ENCODE measurements at regions not wholly inside any gene's neighbourhood (a gene's known extent, or its start where the extent isn't known, plus 50 kb on each side); places are given as distances from the start of the nearest gene placed in this dataset.

DNA sequence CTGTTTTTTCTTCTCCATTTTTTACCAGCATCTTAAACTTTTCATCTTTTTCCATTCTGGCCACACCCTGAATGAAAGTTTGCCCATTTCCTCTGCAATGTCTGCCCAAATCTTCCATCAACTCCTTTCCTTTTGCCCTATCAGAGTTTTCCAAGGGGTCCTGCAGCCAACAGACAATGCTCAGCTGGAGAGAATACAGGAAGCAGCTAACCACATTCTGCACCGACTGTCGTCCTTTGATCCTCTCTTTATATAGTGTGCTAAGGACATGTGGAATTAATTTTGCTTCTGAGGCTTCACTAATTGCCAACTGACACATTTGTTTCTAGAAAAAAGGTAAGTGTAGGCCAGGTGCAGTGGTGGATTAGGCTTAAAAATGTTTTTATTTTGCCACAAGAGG lies 50.5 kb upstream of the DLX2 start:
- DNase-seq (ENCODE audit: low read depth in 2 of 3, low spot score in 1 of 3) = no peak

GRCh38 chr2:172153757-172154156 lies 51.1 kb upstream of the DLX2 start:
- no peak for DNase-seq (ENCODE audit: low read depth in 2 of 3, low spot score in 1 of 3)

DNA sequence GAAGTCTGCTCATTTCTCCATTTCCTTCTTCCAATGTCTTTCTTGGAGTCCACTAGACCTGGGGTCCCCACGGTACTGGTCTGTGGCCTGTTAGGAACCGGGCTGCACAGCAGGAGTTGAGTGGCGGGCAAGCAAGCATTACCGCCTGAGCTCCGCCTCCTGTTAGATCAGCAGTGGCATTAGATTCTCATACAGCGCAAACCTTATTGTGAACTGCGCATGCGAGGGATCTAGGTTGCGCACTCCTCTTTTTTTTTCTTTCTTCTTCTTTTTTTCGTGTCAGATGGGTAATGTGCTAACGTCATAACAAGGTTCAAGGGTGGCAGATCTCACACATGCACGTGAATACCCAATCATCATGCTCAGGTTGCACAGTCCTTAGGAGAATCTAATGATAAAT lies 53.1 kb upstream of the DLX2 start:
- DNase-seq (ENCODE audit: low read depth in 2 of 3, low spot score in 1 of 3) = no peak

GRCh38 chr2:172160839-172161238 lies 58.1 kb upstream of the DLX2 start:
- DNase-seq (ENCODE audit: low read depth in 2 of 3, low spot score in 1 of 3) = no peak

- DNase-seq (ENCODE audit: low read depth in 2 of 3, low spot score in 1 of 3) = no peak
Observed at GRCh38 chr2:172162225-172162733, 59.6 kb upstream of the DLX2 start.

- DNase-seq (ENCODE audit: low read depth in 2 of 3, low spot score in 1 of 3) = no peak
Observed at GRCh38 chr2:172162739-172163336, 60.1 kb upstream of the DLX2 start.

DNA sequence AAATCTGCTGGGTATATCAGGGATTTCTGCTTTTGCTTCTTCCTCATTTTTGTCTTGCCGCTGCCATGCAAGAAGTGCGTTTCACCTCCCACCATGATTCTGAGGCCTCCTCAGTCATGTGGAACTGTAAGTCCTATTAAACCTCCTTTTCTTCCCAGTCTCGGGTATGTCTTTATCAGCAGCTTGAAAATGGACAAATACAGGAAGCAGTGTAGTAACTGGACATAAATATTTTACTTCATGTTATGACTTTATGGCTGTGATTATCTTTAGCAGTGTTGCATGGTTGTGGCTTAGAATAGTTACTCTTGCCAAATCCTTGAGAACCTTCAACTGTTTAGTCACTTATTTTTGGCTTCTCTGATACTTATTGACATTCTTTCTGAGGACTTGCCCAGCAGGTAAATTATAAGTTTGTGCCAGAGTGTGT lies 66.2 kb upstream of the DLX2 start:
- no peak for DNase-seq (ENCODE audit: low read depth in 2 of 3, low spot score in 1 of 3)

GRCh38 chr2:172169611-172170010 lies 66.9 kb upstream of the DLX2 start:
- no peak for DNase-seq (ENCODE audit: low read depth in 2 of 3, low spot score in 1 of 3)

DNA sequence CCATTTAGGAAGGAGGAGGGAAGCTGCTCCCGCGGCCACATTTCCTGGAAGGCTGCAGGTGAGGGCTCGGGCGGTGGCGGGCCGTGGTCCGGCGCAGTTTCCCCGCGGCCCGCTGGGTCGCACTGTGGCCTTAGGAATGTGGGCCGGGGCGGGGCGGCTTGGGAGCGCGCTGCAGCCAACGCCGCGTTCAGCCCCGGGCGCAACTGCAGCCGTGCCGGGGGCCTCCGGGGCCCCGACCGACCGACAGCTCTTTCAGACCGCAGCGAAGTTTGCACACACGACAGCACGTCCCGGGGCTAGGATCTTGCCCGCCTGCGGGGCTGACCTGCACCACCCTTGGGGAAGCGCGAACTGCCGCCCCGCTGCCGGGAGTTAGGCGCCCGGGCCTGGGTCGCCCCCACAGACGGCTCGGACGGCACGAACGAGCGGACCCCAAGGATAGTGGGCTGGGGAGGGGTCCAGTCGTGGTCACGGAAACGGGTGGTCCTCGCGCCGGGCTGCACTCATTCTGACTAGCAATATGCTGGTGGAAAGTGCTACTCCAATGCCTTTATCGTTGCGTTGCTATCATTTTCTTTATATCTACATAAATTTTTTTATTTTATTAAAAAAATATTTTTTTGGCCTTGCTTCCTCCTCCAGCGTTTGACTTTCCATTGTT lies 69.9 kb upstream of the DLX2 start:
- peak; percentile 26 to 44 (median 35) for DNase-seq (ENCODE audit: low read depth in 2 of 3, low spot score in 1 of 3)

DNA sequence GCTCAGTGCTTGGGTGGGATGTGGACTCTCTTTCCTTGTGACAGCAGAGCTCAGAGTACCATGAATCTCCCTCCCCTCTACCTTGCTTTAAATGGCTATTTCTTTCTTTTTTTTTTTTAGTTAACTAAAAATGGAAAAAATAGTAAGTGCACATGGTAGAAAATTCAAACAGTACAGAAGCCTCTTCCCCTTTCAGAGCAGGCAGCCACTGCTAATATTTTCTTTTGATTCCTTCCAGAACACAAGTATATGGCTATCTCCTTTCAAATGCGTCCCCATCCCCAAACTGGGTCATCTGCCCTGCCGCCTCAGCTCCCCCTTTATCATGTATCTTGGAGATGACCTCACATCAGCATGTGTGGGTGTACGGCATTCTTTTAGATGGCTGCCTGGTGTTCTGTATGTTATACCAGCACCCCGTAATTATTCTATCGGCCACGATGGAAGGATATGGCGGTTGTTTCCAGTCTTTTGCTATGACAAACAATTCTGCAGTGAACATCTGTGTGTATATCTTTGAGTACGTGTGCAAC lies 70.5 kb upstream of the DLX2 start:
- no peak for DNase-seq (ENCODE audit: low read depth in 2 of 3, low spot score in 1 of 3)

DNA sequence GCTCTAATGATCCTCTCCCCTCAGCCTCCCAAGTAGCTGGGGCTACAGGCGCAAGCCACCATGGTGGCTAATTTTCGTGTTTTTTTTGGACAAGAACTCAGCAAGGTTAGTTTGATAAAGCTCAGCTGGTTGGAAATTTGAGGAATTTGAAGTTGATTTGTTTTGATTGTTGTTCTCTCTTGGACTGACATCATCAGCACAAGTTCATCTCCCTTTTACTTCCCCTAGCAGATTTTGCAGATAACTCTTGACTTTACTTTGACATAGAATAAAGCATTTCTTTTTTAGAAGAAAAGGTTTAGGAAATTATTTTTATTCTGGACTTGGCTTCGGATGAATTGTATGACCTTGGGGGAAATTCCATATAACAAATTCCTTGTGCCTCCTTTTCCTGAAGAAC lies 74.9 kb upstream of the DLX2 start:
- no peak for DNase-seq (ENCODE audit: low read depth in 2 of 3, low spot score in 1 of 3)

DNA sequence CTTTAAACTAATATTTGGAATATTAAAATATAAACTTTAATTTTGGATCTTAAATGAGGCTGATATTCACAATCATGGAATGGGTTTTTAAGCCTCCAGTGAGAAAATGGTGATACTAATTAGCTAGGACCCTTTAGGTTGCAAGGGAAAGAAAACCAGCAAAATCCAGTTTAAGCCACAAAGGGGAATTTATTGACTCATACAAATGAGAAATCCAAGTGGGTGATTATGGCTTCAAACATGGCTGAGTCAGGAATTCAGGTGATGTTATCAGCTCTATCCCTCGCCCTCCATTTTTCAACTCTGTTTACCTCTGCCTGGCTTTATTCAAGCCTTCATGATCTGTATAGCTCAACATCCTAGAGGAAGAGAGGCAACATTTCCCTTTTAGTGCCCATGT lies 75.3 kb upstream of the DLX2 start:
- DNase-seq (ENCODE audit: low read depth in 2 of 3, low spot score in 1 of 3) = no peak

- DNase-seq (ENCODE audit: low read depth in 2 of 3, low spot score in 1 of 3) = no peak
Observed at GRCh38 chr2:172179045-172179701, 76.5 kb upstream of the DLX2 start.

DNA sequence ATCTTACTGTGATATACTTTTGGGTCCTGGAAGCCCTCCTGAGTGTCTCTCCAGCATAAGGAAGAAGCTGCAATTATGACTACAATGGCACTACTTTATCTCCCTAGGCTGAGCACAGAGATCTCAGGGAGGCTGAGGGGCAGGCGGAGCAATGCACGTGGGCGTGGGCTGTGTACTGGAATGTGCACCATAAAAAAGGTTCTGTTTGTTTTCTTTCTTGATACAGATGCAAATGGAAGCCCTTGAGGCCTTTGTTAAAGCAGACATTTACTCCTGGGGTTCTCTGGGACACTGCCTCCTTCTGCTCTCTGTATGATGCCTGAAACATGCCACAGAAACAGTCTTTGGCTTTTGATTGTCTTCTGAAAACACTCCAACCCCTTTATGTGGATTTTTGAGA lies 79.1 kb upstream of the DLX2 start:
- no peak for DNase-seq (ENCODE audit: low read depth in 2 of 3, low spot score in 1 of 3)

- no peak for DNase-seq (ENCODE audit: low read depth in 2 of 3, low spot score in 1 of 3)
Observed at GRCh38 chr2:172182624-172183023, 79.9 kb upstream of the DLX2 start.

DNA sequence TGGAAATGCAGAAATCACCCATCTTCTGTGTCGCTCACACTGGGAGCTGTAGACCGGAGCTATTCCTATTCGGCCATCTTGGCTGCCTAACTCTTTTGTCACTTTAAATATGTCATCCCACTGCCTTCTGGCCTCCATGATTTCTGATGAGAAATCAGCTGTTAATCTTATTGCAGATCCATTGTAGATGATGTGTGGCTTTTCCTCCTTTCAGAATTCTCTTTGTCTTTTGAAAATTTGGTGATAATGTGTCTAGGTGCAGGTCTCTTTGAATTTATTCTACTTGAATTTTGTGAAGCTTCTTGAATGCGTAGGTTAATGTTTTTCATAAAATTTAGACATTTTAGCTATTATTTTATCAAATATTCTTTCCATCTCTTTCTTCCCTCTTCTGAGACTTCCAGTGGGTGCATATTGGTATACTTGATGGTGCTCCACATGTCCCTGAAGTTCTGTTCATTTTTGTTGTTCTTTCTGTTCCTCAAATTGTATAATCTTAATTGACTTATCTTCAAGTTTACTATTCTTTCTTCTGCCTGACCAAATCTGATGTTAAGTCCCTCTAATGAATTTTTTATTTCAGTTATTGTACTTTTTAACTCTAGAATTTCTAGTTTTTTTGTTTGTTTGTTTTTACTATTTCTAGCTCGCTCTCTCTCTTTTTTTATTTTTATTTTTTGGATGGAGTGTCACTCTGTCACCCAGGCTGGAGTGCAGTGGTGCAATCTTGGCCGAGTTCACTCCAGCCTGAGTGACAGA lies 90.8 kb upstream of the DLX2 start:
- DNase-seq (ENCODE audit: low read depth in 2 of 3, low spot score in 1 of 3) = no peak

DNA sequence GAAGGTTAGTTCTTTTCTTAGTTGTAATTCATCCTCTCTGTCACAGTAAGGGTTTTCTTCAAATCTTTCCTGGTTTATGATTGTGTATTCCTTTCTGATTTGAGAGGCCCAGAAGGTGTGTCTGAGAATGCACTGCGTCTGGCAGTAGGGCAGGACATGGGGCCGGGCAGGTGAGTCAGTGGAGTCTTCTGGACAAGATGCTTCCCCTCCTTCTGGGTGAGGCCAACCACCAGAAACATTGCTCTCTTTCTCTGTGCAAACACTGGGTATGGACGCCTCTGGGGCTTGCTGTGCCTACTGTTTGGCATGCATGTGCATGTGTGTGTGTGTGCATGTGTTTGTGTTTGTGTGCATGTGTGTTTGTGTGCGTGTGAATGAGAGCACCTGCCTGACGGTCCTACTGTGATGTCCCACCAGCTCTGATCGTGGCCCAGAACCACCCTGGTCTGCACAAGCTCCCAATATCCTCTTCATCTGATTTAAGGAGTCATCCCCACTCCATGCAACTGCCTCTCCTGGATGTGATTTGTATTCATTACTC lies 93.2 kb upstream of the DLX2 start:
- DNase-seq (ENCODE audit: low read depth in 2 of 3, low spot score in 1 of 3) = no peak

- peak; percentile 27 to 40 (median 32) for DNase-seq (ENCODE audit: low read depth in 2 of 3, low spot score in 1 of 3)
Observed at GRCh38 chr2:172196768-172197431, 94.2 kb upstream of the DLX2 start.

- DNase-seq (ENCODE audit: low read depth in 2 of 3, low spot score in 1 of 3) = no peak
Observed at GRCh38 chr2:172198361-172198760, 95.7 kb upstream of the DLX2 start.

- DNase-seq (ENCODE audit: low read depth in 2 of 3, low spot score in 1 of 3) = no peak
Observed at GRCh38 chr2:172198908-172199307, 96.2 kb upstream of the DLX2 start.

Data from stimulated activated CD4-positive, alpha-beta T cell treated with anti-CD3 and anti-CD28 coated beads, Interleukin-12 subunit alpha, Interleukin-12 subunit beta, amount 100 ng/mL, for 48 hours (primary cell).